Nucleus accumbens (tissue), 56 donors: ENCODE measurements at regions not wholly inside any gene's neighbourhood (a gene's known extent, or its start where the extent isn't known, plus 50 kb on each side); places are given as distances from the start of the nearest gene placed in this dataset.
"Not testable (repeated sequence)": the region's sequence is repeated elsewhere in the genome, so short reads cannot be mapped to it uniquely, and the experiment has no call there.

ENCODE experiments used
- DNase-seq, 56 donors: peaks; one replicate each; lab custom pipeline; 2025; lab: John Stamatoyannopoulos, UW

DNA sequence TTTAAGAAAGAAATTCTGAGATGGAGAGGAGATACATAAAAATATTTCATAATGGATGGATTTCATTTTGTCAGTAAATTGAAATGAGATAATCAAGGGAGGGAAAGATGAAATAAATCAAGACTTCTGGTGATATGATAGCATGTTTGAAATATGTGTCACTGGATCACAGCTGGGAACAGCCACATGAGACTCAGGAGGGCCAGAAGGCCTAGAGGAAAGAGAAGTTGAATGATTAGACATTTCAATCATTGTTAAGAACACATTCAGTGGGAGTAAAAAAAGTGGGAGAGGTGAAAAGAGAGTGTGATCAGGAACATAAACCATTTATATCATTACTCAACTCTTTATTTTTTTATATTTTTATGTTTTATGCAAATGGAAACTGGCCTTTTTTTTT, 933.4 kb downstream of the KCNJ2 start:
- no peak for DNase-seq

DNA sequence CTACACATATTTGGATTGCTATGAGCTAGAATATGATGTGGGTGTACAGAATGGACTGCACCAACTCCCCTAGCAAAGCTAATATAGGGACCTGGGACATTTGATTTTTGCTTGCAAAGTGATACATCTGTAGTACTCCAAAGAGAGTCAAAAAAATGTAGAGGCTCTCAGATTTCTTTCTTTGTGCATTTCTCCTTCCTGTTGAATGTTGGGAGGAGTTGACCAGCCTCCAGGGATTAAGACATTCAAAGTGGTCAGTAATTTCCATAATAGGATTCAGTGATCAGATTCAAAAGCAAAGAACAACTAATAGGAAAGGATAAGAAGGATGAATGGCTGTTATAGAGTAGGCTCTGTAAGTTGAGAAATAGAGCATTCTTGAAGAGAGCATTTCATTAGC, 934.9 kb downstream of the KCNJ2 start:
- DNase-seq = no peak

DNA sequence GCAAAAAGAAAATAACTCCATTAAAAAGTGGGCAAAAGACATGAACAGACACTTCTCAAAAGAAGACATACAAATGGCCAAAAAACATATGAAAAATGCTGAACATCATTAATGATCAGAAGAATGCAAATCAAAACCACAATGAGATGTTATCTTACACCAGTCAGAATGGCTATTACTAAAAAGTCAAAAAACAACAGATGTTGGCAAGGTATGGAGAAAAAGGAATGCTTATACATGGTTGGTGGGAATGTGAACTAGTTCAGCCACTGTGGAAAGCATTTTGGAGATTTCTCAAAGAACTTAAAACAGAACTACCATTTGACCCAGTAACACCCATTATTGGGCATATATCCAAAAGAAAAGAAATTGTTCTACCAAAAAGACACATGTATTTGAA, 936.7 kb downstream of the KCNJ2 start:
- not testable (repeated sequence) for DNase-seq

DNA sequence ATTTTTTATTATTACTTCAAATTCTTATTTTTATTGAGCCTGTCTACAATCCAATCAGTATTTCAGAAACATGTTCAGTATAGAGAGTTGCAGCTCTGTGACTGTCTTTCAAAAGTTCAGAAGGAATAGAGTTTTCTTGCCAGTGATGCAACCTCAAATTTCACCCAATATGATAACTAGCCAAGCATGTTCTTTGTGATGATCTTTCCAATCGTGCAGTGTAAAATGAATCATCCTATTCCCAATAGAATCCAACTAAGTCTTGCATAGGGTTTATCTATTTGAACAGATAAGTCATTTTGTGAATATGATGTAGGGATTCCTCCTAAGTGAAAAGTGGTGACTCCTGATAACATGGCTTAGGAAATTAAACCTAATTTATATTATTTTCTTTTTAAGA, 937.8 kb downstream of the KCNJ2 start:
- DNase-seq = no peak

DNA sequence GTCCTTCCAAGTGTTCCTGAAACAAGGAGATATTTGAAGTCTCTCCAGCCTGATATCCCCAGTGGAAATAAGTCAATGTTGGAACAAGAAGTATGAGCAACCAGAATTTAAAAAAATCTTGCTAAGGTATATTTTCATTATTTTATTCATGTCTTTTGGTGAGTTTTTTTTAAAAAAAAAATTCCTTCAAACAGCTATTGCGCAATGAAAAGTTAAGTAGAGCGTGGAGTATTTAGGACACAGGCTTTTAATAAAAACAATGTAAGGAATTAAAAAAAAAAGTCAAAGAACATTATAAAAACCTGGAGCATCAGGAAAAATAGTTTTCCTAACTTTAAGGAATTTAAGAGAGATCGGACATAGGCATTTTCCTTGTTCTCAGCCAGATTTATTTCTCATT, 940.4 kb downstream of the KCNJ2 start:
- no peak for DNase-seq

DNA sequence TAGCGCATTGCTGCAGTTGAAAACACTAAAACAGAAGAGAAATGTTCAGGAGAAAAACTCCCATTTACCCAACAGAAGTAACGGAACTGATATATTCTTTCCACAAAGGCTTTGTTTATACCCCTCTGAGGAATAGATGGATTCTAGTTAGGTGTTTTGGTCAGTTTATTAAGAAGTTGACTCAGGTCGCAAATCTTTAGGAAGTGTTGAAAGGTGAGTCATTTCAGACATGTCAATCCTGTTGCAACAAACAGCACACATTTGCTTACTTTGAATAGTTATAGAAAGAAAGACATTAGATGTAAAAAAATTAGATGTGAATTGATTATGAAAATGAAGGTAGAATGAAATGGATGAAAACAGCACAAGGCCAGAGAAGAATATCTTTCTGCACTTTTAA, 941.0 kb downstream of the KCNJ2 start:
- no peak for DNase-seq

DNA sequence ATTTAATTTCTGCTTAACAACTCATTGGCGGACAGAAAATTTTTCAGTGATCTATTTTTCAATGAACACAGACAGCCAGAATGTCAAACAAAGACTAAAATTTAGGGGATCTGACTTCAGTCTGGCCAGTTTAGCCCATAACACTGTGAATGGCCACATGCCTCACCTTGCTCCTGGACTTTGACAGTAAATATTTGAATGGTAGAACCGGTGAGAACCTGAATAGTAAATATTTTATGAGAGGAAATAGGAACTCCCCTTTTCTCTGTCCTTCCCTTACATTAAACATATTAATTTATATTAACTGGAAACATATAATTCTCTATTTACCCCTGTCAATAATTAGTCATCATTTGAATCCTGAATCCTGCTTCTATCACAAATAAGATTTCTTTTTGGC, 942.1 kb downstream of the KCNJ2 start:
- no peak for DNase-seq

DNA sequence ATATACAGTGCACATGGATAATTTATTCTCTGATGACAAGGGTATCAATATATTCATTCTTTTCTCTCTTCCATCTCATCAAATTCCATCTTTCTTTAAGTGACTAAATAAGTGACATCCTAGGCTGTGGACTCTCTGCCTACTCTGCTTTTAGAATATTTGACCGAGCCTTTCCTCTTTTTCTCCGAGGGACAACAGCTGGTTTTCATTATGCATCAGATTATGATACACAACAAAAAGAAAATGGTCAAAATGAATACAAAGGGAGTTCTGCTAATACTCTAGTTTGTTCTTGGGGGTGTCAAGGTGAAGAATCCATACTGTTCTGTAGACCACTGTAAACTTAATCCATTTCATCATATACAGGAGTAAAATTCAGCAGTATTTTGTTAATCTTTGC, 942.6 kb downstream of the KCNJ2 start:
- DNase-seq = no peak

DNA sequence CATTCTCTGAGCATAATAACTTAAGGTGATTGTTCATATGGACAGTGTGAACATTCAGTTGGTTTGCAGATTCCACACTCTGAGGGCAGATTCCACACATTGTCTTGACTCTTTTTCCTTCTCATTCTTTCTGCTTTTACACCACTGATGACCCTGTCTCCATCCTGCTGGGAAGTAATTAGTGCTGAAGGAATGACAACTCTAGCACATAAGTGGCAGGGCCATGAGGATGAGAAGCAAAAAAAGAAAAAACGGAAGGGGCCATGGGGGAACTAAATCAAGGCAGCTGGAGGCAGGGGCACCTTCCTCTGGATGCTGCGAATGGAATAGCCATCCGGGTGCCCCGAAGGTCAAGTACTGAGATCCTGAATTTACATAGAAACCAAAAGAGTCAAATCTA, 944.0 kb downstream of the KCNJ2 start:
- DNase-seq = no peak

DNA sequence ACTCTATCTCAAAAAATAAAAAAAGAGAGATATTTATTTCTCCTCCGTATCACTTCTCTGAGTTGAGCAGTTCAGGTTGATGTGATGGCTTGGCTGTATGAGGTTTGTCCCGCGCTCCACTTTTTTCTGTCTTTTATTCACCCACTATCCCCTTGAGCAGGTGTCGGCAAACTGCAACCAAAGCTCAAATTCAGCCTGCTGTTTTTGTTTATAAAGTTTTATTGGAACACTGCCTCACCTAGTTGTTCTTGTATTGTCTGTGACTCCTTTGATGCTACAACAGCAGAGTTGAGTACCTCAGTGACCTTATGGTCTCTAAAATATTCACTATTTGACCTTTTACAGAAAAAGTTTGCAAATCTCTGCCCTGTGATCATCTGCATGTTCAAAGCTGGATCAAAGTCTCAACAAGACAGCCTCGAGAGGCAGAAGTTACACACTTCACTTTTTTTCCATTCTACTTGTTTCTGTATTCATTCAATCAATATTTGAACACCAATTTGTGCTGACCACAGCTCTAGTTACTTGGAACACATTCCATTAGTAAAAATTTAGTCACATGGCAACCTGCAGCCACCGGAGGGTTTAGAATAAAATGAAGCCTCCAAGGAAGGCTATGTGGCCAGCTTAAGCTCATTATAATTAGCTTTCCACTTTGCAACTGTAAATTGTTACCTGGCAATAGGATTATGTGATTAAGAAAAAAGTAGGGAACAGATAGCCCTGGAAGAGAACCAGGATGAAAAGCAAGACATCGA, 945.8 kb downstream of the KCNJ2 start:
- DNase-seq = no peak

DNA sequence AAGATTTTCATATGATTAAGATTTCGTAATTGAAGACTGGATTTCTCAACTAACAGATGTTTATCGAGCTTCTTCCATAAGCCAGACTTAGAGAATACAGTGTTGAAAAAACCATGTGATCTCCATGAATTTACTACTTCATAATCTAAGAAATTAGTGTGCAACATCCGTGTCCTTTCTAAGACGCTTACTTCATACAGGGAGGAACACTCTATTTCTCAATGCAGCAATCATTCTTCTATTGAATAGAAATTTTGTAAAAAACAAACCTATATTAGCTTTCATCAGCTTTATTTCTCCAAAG, 946.3 kb downstream of the KCNJ2 start:
- DNase-seq = no peak

DNA sequence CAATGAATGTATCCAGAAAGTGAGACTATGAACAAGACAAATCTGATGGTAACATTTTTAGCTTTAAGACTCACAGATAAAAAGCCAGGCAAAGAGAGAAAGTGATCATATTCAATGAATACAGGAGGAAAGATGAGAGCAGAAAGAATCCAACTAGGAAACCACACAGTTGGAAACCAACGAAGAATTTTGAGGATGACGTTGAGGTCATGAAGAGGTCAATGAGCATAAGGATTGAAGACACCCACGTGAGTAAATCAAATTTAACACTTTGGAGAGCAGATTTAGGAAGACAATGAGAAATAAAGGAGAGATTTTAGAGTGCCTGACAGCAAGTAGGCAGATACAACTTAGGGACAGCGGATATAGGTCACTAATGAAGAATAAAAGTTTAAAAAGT, 948.1 kb downstream of the KCNJ2 start:
- DNase-seq = no peak

DNA sequence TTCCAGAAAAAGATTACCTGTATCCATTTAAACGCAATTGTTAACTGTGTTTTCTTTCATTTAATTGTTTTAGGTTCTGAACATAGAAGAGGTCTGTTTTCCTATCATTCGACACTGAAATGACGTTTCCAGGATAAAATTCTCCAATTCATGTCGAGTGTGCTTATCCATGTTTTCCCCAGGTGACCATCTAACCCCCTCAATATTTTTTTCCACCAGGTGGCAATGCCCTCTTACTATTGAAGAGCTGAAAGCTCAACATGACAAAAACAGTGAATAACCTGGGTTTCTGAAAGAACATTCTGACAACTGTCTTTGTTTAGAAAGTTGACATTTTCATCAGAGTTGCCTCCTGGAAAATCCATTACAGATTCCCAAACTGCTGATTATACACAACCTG, 948.7 kb downstream of the KCNJ2 start:
- DNase-seq = no peak

DNA sequence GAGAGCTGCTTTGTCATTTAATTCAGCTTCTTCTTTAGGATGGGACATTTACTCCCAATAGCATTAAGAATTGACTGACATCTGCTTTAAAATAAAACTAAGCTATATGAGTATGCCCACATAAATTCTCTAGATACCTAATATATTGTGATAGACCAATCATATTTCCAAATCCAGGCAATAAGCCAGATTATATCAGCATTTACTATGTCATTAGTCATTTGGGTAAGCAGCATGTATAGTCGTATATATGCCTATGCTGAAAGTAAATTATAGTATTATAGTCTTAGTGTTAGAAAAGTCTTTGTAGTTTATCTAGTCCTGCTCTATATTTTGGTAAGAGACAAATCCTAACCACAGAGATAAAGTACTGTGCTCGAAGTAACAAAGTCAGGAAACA, 958.1 kb downstream of the KCNJ2 start:
- no peak for DNase-seq

DNA sequence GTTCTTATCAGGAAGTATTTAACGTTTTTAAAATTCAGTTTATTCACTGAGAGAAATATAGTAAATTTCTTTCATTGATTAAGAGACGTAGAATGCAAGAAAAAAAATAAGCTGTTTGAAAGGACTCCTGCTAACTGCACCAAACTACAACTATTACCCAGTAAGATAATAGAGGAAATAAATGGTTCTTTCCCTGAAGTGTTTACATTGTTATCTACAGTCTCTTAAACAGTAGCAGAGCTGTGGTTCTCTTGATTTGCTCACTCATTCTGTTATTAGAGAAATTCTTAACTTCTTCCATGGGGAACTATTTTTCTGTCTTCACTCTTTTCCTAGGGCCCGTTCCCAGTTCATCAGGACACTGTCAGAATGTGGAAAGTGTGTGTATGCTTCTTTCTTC, 973.0 kb downstream of the KCNJ2 start:
- DNase-seq = no peak

DNA sequence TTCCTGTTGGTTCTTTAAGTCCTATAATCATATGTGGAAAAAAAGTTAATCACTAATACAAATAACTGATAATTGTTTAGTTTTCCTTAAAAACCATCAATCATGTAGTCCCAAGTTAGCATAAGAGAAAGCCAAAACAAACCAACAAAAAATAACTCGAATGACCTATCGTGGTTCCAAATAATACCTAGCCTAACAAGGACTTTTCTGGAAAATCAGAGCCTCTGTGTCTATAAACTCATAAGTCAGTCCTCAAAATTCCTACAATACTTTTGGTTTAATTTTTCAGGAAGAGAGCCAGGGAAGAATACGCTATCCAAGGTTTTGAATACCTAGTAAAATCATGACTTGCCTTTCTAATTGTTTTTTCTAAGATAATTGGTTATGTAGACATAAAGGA, 975.3 kb upstream of the SOX9 start:
- DNase-seq = no peak

DNA sequence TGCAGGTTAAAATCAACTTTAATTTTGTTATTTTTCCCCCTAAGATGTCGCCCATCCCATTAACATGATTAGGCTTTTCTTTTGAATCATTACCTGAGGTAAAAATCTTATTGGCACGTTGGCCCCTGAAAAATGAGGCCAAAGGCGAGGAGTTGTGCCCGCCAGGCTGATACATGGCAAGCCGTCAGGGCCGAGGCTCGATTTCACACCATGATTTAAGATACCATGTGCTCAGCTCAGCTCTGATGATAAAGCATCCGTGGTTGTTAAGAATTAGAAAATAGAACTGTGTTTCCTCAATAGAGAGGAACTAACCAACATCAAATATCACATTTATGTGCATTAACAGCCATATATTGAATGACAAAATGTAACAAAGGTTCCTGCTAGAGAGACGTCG, 972.9 kb upstream of the SOX9 start:
- no peak for DNase-seq

DNA sequence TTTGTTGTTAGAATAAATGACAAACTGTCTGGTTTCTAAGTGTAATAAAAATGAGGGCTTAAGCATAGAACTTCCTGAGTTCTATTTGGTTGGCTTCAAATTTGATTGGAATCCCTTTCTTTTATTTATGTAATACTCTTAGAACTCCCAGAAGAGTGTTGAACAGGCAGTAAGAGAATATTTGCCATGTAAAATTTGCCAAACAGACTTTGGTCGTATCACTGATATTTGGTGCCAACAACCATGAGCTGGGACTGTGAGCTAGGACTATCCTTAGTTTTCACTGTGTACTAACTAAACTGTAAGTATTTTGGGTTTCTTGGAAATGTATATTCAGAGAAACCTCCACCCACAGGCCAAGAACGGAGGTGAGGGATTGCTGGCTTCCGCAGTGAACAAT, 971.2 kb upstream of the SOX9 start:
- DNase-seq = no peak

DNA sequence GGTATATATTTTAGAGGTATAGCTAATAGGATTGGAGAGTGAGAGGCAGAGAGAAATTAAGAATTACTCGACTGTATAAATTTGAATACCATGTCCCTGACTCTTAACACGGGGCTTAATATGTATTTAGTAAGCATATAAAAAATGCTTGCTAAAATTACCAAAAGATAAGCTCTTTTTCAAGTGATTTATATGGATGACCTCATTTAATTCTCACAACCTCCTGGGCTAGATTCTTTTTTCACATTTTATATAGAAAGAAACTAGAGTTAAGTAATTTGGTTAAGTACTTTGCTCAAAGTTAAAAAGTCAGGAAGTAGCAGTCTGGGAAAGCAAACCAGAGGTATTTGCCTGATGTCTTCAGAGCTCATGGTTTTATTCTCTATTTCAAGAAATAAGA, 963.5 kb upstream of the SOX9 start:
- DNase-seq = no peak

DNA sequence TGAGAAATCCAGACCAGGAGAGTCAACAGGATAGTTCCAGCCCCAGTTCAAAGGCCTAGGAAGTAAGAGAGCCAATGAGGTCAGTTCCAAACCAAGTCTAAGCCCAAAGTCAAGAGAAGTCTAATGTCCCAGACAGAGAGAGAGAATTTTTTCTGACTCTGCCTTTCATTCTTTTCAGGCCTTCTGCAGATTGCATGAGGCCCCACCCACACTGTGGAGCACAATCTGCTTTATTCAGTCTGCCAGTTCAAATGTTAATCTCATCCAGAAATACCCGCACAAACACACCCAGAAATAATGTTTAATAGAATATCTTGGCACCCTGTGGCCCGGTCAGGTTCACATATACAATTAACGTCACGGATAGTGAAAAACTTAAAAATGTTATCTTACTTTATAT, 962.4 kb upstream of the SOX9 start:
- DNase-seq = no peak

DNA sequence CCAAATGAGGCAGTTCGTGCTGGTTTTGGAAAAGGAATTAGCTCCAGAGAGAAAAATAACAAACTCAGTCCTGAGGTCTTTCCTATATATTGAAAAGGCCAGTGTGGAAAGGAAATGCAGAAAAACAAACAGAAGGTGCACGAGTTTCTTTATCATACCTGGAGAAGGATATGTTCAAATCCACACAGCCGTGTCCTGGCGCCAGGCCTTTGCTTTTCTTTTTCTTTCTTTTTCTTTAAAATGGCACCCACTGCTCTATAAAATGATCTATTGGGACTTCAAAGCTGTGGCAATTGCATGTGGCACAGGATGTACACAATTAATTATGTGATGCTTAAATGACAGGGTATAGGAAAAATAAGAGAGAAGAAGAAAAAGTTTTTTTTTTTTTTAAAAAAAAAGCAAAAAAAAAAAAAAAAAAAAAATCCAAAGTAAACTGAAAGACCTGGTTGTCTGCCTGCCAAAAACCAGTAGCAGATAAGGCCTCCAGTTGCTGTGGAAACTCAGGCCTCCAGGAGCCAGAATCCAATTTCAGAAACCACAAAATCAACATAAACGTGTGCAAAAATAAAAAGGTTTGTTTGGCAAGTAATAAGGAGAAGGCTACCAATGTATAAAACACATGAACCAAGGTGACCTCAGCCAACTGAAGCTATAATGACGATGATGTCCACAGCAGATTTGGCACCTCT, 957.6 kb upstream of the SOX9 start:
- no peak for DNase-seq

DNA sequence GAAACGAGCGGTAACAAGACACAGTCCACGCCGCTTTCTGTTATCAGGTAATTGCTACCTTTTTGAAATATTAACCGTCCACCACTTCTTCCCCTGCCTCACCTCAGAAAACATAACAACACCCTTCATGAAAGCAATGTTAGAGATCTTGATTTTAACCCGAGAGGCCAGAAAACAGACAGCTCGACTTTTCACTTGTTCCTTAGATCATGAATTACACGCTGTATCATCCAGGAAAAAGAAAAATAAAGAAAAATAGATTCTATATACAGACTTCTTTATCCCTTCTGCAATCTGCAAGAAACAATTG, 957.1 kb upstream of the SOX9 start:
- no peak for DNase-seq

DNA sequence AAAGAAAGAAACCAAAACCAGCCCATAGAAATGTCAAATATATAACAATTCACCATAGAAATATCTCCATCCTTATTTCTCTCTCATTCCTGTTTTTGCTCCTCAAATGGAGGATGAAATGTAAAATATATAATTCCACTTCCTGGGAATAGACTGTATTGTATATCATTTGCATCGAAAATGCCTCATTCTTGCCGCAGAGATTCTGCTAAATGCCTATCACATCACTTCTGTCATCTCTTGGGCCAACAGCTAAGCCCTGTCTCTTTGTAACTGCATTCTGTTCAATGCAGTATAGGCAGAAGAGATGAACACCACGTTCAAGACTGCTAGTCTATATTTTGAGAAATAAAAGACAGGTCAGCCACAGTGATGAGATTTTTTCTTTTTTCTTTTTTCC, 956.3 kb upstream of the SOX9 start:
- DNase-seq = no peak
